22Rv1 (cell line): ENCODE measurements at regions not wholly inside any gene's neighbourhood (a gene's known extent, or its start where the extent isn't known, plus 50 kb on each side); places are given as distances from the start of the nearest gene placed in this dataset.

Experiments used
- CTCF ChIP-seq: fragments of 450-650 bp; IDR thresholded peaks from 2 replicates; pipeline ENCODE4 v1.5.1; 2017; ENCODE audit warnings: mild to moderate bottlenecking
- ZFX ChIP-seq: fragments of 450-650 bp; IDR thresholded peaks from 2 replicates; pipeline ENCODE4 v1.6.1; 2017; ENCODE audit warnings: antibody characterized with exemption, borderline replicate concordance

GRCh38 chr12:84148335-84148734 lies 764.3 kb downstream of the SLC6A15 start:
- TF ChIP-seq CTCF (no peak), ZFX (no peak)
